ENCODE measurements at regions not wholly inside any gene's neighbourhood (a gene's known extent, or its start where the extent isn't known, plus 50 kb on each side); places are given as distances from the start of the nearest gene placed in this dataset.
"Not testable (repeated sequence)": the region's sequence is repeated elsewhere in the genome, so short reads cannot be mapped to it uniquely, and the experiment has no call there.

GRCh38 chr4:3642056-3642630 lies 109.9 kb upstream of the LRPAP1 start:
- in situ Hi-C loops (cut with HindIII; ENCODE audit: low pct_ligation_motif_present, low pct_unique_long_range_greater_than_20kb, low sequenced_read_pairs), result no loop called here
- DNase-seq, result no peak

- DNase-seq, result no peak
- in situ Hi-C loops (cut with HindIII; ENCODE audit: low pct_ligation_motif_present, low pct_unique_long_range_greater_than_20kb, low sequenced_read_pairs), result no loop called here
Measured at GRCh38 chr4:3641501-3641900, 109.3 kb upstream of the LRPAP1 start.

GRCh38 chr4:3640587-3640962 lies 108.4 kb upstream of the LRPAP1 start:
- DNase-seq, result no peak
- in situ Hi-C loops (cut with HindIII; ENCODE audit: low pct_ligation_motif_present, low pct_unique_long_range_greater_than_20kb, low sequenced_read_pairs), result no loop called here

- in situ Hi-C loops (cut with HindIII; ENCODE audit: low pct_ligation_motif_present, low pct_unique_long_range_greater_than_20kb, low sequenced_read_pairs), result no loop called here
- no peak for DNase-seq
Measured at GRCh38 chr4:3639613-3640586, 107.7 kb upstream of the LRPAP1 start.

- DNase-seq, result no peak
- in situ Hi-C loops (cut with HindIII; ENCODE audit: low pct_ligation_motif_present, low pct_unique_long_range_greater_than_20kb, low sequenced_read_pairs), result no loop called here
Measured at GRCh38 chr4:3638080-3638795, 106.0 kb upstream of the LRPAP1 start.

GRCh38 chr4:3637326-3638016 lies 105.2 kb upstream of the LRPAP1 start:
- DNase-seq, result no peak
- in situ Hi-C loops (cut with HindIII; ENCODE audit: low pct_ligation_motif_present, low pct_unique_long_range_greater_than_20kb, low sequenced_read_pairs), result no loop called here

- no peak for DNase-seq
Measured at GRCh38 chr4:3636646-3637320, 104.6 kb upstream of the LRPAP1 start.

GRCh38 chr4:3636020-3636419 lies 103.8 kb upstream of the LRPAP1 start:
- in situ Hi-C loops (cut with HindIII; ENCODE audit: low pct_ligation_motif_present, low pct_unique_long_range_greater_than_20kb, low sequenced_read_pairs); DNase-seq: not testable (repeated sequence)

More at GRCh38 chr4:3636646-3637320, 104.6 kb upstream of the LRPAP1 start:
- in situ Hi-C loops (cut with HindIII; ENCODE audit: low pct_ligation_motif_present, low pct_unique_long_range_greater_than_20kb, low sequenced_read_pairs), result no loop called here

GRCh38 chr4:3634894-3635820 lies 102.9 kb upstream of the LRPAP1 start:
- no peak for DNase-seq
- in situ Hi-C loops (cut with HindIII; ENCODE audit: low pct_ligation_motif_present, low pct_unique_long_range_greater_than_20kb, low sequenced_read_pairs), result no loop called here

GRCh38 chr4:3634281-3634857 lies 102.1 kb upstream of the LRPAP1 start:
- in situ Hi-C loops (cut with HindIII; ENCODE audit: low pct_ligation_motif_present, low pct_unique_long_range_greater_than_20kb, low sequenced_read_pairs), result no loop called here

GRCh38 chr4:3633277-3633676 lies 101.1 kb upstream of the LRPAP1 start:
- in situ Hi-C loops (cut with HindIII; ENCODE audit: low pct_ligation_motif_present, low pct_unique_long_range_greater_than_20kb, low sequenced_read_pairs); DNase-seq: not testable (repeated sequence)

More at GRCh38 chr4:3634281-3634857, 102.1 kb upstream of the LRPAP1 start:
- DNase-seq, result no peak

GRCh38 chr4:3632794-3633193 lies 100.6 kb upstream of the LRPAP1 start:
- in situ Hi-C loops (cut with HindIII; ENCODE audit: low pct_ligation_motif_present, low pct_unique_long_range_greater_than_20kb, low sequenced_read_pairs); DNase-seq: not testable (repeated sequence)

- DNase-seq; in situ Hi-C loops (cut with HindIII; ENCODE audit: low pct_ligation_motif_present, low pct_unique_long_range_greater_than_20kb, low sequenced_read_pairs): not testable (repeated sequence)
Measured at GRCh38 chr4:3631544-3632266, 99.5 kb upstream of the LRPAP1 start.

- DNase-seq, result no peak
- in situ Hi-C loops (cut with HindIII; ENCODE audit: low pct_ligation_motif_present, low pct_unique_long_range_greater_than_20kb, low sequenced_read_pairs), result no loop called here
Measured at GRCh38 chr4:3630598-3631543, 98.6 kb upstream of the LRPAP1 start.

- in situ Hi-C loops (cut with HindIII; ENCODE audit: low pct_ligation_motif_present, low pct_unique_long_range_greater_than_20kb, low sequenced_read_pairs), result no loop called here
- no peak for DNase-seq
Measured at GRCh38 chr4:3630136-3630597, 97.9 kb upstream of the LRPAP1 start.

Measured in ACHN (cell line).